Gastroesophageal sphincter (tissue), 3 donors: ENCODE measurements at regions not wholly inside any gene's neighbourhood (a gene's known extent, or its start where the extent isn't known, plus 50 kb on each side); places are given as distances from the start of the nearest gene placed in this dataset.
"Not testable (repeated sequence)": the region's sequence is repeated elsewhere in the genome, so short reads cannot be mapped to it uniquely, and the experiment has no call there.

Experiments used
- POLR2A ChIP-seq, 2 donors: fragments of 450-650 bp; IDR thresholded peaks; one replicate each; pipeline ENCODE4 v1.6.1; 2017; ENCODE audit warnings: antibody characterized with exemption in 2 of 2, mild to moderate bottlenecking in 2 of 2, moderate library complexity in 1 of 2
- POLR2AphosphoS5 ChIP-seq: sonication (generic); formaldehyde crosslinking; IDR thresholded peaks from one replicate; pipeline ENCODE4 v1.6.1; 2017; ENCODE audit warnings: antibody characterized with exemption
- TF ChIP-seq, protein P1 (sequence below), 4 experiments: fragments of 200-600 bp in 2 of 4; fragments of 450-650 bp in 2 of 4; sonication (generic) in 1 of 4; IDR thresholded peaks; one replicate each; pipeline ENCODE4 v1.5.1; 2017 to 2019; ENCODE audit warnings: antibody characterized with exemption in 4 of 4, mild to moderate bottlenecking in 2 of 4, moderate library complexity in 2 of 4

DNA sequence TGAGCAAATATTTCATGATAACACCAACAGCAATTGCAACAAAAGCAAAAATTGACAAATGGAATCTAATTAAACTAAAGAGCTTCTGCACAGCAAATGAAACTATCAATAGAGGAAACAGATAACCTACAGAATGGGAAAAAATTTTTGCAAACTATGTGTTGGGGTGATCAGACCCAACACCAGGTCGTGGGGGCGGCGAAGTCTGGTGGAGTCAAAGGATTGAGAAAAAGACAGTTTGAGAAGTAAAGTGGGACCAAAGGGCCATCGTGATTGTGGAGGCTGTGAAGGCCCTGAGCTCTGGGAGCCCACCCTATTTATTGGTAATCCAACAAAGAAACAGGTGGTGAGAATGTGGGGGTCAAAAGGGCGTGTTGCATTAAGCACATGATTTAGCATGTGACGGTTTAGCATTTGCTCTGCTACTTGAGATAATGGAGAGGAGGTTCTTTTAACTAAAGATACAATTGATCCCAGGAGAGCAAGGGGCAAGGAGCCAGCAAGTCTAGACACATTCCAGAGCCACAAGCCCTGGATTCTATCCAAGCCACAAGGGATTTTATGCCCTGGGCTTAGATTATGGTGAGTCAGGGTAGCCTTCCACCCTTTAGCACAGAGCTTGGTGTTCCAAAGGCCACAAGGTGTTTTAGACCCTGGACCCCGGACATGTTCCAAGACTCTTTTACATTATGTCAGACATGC, 65.5 kb upstream of the VLDLR start:
- TF ChIP-seq, protein P1, sequence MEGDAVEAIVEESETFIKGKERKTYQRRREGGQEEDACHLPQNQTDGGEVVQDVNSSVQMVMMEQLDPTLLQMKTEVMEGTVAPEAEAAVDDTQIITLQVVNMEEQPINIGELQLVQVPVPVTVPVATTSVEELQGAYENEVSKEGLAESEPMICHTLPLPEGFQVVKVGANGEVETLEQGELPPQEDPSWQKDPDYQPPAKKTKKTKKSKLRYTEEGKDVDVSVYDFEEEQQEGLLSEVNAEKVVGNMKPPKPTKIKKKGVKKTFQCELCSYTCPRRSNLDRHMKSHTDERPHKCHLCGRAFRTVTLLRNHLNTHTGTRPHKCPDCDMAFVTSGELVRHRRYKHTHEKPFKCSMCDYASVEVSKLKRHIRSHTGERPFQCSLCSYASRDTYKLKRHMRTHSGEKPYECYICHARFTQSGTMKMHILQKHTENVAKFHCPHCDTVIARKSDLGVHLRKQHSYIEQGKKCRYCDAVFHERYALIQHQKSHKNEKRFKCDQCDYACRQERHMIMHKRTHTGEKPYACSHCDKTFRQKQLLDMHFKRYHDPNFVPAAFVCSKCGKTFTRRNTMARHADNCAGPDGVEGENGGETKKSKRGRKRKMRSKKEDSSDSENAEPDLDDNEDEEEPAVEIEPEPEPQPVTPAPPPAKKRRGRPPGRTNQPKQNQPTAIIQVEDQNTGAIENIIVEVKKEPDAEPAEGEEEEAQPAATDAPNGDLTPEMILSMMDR (IDR thresholded peaks at IDR 0.05), result not testable (repeated sequence)
- not testable (repeated sequence) for TF ChIP-seq POLR2A (IDR thresholded peaks at IDR 0.05); POLR2AphosphoS5
